ENCODE measurements at regions not wholly inside any gene's neighbourhood (a gene's known extent, or its start where the extent isn't known, plus 50 kb on each side); places are given as distances from the start of the nearest gene placed in this dataset.

- TF ChIP-seq CBX8 (IDR thresholded peaks at IDR 0.05; ENCODE audit: borderline replicate concordance, low read depth, low read length) (no peak), SP4 (IDR thresholded peaks at IDR 0.05; ENCODE audit: low read length) (no peak), ZNF274 (IDR thresholded peaks at IDR 0.05; ENCODE audit: borderline replicate concordance, extremely low read depth, low read length) (no peak), SRF (IDR thresholded peaks at IDR 0.05; ENCODE audit: low read depth, low read length) (no peak), EZH2 (IDR thresholded peaks at IDR 0.05; ENCODE audit: low read depth, low read length, severe bottlenecking) (no peak), BCL11A (IDR thresholded peaks at IDR 0.05; ENCODE audit: low read depth in 2 of 2, low read length in 2 of 2) (no peak)
- TF ChIP-seq, protein P1, sequence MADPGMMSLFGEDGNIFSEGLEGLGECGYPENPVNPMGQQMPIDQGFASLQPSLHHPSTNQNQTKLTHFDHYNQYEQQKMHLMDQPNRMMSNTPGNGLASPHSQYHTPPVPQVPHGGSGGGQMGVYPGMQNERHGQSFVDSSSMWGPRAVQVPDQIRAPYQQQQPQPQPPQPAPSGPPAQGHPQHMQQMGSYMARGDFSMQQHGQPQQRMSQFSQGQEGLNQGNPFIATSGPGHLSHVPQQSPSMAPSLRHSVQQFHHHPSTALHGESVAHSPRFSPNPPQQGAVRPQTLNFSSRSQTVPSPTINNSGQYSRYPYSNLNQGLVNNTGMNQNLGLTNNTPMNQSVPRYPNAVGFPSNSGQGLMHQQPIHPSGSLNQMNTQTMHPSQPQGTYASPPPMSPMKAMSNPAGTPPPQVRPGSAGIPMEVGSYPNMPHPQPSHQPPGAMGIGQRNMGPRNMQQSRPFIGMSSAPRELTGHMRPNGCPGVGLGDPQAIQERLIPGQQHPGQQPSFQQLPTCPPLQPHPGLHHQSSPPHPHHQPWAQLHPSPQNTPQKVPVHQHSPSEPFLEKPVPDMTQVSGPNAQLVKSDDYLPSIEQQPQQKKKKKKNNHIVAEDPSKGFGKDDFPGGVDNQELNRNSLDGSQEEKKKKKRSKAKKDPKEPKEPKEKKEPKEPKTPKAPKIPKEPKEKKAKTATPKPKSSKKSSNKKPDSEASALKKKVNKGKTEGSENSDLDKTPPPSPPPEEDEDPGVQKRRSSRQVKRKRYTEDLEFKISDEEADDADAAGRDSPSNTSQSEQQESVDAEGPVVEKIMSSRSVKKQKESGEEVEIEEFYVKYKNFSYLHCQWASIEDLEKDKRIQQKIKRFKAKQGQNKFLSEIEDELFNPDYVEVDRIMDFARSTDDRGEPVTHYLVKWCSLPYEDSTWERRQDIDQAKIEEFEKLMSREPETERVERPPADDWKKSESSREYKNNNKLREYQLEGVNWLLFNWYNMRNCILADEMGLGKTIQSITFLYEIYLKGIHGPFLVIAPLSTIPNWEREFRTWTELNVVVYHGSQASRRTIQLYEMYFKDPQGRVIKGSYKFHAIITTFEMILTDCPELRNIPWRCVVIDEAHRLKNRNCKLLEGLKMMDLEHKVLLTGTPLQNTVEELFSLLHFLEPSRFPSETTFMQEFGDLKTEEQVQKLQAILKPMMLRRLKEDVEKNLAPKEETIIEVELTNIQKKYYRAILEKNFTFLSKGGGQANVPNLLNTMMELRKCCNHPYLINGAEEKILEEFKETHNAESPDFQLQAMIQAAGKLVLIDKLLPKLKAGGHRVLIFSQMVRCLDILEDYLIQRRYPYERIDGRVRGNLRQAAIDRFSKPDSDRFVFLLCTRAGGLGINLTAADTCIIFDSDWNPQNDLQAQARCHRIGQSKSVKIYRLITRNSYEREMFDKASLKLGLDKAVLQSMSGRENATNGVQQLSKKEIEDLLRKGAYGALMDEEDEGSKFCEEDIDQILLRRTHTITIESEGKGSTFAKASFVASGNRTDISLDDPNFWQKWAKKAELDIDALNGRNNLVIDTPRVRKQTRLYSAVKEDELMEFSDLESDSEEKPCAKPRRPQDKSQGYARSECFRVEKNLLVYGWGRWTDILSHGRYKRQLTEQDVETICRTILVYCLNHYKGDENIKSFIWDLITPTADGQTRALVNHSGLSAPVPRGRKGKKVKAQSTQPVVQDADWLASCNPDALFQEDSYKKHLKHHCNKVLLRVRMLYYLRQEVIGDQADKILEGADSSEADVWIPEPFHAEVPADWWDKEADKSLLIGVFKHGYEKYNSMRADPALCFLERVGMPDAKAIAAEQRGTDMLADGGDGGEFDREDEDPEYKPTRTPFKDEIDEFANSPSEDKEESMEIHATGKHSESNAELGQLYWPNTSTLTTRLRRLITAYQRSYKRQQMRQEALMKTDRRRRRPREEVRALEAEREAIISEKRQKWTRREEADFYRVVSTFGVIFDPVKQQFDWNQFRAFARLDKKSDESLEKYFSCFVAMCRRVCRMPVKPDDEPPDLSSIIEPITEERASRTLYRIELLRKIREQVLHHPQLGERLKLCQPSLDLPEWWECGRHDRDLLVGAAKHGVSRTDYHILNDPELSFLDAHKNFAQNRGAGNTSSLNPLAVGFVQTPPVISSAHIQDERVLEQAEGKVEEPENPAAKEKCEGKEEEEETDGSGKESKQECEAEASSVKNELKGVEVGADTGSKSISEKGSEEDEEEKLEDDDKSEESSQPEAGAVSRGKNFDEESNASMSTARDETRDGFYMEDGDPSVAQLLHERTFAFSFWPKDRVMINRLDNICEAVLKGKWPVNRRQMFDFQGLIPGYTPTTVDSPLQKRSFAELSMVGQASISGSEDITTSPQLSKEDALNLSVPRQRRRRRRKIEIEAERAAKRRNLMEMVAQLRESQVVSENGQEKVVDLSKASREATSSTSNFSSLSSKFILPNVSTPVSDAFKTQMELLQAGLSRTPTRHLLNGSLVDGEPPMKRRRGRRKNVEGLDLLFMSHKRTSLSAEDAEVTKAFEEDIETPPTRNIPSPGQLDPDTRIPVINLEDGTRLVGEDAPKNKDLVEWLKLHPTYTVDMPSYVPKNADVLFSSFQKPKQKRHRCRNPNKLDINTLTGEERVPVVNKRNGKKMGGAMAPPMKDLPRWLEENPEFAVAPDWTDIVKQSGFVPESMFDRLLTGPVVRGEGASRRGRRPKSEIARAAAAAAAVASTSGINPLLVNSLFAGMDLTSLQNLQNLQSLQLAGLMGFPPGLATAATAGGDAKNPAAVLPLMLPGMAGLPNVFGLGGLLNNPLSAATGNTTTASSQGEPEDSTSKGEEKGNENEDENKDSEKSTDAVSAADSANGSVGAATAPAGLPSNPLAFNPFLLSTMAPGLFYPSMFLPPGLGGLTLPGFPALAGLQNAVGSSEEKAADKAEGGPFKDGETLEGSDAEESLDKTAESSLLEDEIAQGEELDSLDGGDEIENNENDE (IDR thresholded peaks at IDR 0.05; ENCODE audit: insufficient replicate concordance, low read length), result no peak
Observed at GRCh38 chr12:126591533-126591932, 1526.3 kb downstream of the AACS start (continued).
